K562 (cell line): ENCODE measurements at regions not wholly inside any gene's neighbourhood (a gene's known extent, or its start where the extent isn't known, plus 50 kb on each side); places are given as distances from the start of the nearest gene placed in this dataset.

Source experiments
- CBX8 ChIP-seq: fragments of 200-600 bp; sonication (generic); IDR thresholded peaks from 2 replicates; pipeline ENCODE4 v1.6.1; 2012; ENCODE audit warnings: borderline replicate concordance, mixed run types, low read depth, mild to moderate bottlenecking, moderate library complexity, mixed read lengths, low read length, control low read depth, inconsistent platforms; ENCODE audit not compliant: poor library complexity, severe bottlenecking; ENCODE audit errors: extremely low read depth
- CSDE1 ChIP-seq, 2 experiments: fragments of 450-650 bp; IDR thresholded peaks; 2 replicates each; pipeline ENCODE4 v1.6.1; 2016; ENCODE audit warnings: mild to moderate bottlenecking in 1 of 2
- KLF13 ChIP-seq: fragments of 450-650 bp; IDR thresholded peaks from 2 replicates; pipeline ENCODE4 v1.6.1; 2016; ENCODE audit warnings: missing genetic modification characterization, low read depth, mild to moderate bottlenecking, missing compliant biosample characterization, moderate library complexity, borderline replicate concordance
- POLR2A ChIP-seq: fragments of 450-650 bp; conservative IDR thresholded peaks from 2 replicates; pipeline ENCODE4 v1.6.1; 2016
- TAF1 ChIP-seq: IDR thresholded peaks from 2 replicates; pipeline ENCODE4 v1.6.1; 2011; ENCODE audit warnings: mild to moderate bottlenecking, low read length, moderate library complexity; ENCODE audit not compliant: insufficient read depth, control insufficient read depth, severe bottlenecking; ENCODE audit errors: extremely low read depth
- ZFP36 ChIP-seq: fragments of 150-350 bp; IDR thresholded peaks from 2 replicates; pipeline ENCODE4 v1.6.1; 2018; ENCODE audit warnings: low read length, low read depth; ENCODE audit not compliant: partially characterized antibody

DNA sequence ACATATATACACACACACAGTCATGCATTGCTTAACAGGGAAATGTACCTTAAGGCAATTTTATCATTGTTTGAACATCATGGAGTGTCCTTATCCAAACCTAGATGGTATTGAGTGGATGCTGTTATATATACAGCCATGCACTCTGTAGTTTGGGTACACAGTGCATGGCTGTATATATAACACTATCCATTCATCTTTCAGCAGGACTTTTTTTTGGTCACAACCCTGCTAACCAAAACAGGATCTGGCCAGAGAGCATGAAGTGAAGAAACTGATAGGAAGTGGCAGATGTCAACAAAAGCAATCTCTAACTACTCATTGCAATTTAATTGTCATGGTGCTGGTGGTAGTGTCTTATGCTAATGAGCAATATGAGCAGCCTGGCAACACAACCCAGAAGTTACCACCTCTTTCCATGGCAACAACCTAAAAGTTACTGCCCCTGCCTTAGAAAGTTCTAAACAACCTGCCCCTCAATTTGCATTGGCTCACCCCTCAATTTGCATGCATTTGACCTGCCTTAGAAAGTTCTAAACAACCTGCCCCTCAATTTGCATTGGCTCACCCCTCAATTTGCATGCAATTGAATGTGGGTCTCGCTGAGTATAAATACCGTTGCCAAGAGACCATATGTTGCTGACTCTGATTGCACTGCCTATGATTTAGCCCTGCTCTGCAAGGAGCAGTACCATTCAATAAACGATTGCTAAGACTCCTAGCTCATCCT is 434.9 kb downstream of the DSEL start:
- TF ChIP-seq TAF1 (no peak), CBX8 (no peak), ZFP36 (no peak), CSDE1 (IDR thresholded peaks at IDR 0.05) (no peak), KLF13 (tag) (no peak), POLR2A (no peak)
